ENCODE measurements at regions not wholly inside any gene's neighbourhood (a gene's known extent, or its start where the extent isn't known, plus 50 kb on each side); places are given as distances from the start of the nearest gene placed in this dataset.
"Not testable (repeated sequence)": the region's sequence is repeated elsewhere in the genome, so short reads cannot be mapped to it uniquely, and the experiment has no call there.

DNA sequence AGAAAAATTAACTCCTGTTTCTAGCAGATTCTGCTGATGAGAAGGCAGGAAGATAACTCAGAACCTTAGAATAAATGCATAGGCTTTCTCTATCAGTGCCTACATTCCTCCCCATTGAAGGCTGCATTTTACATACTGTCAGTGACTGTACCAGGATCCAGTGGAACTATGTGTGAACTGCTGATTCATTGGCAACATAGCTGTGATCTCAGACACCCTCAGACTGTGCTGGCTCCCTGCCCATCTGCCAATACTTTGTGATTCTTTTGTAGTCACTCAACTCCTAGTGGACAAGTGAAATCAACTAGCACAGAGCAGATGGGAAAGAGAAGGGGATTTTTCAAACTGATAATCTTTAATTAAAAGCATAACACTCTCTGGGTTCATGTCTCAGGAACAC lies 375.8 kb downstream of the MDFIC start:
- no peak for ATAC-seq (replicated peaks)
- Mint-ChIP-seq H3K36me3 (ENCODE audit: low read depth) (no peaks in the 10 kb centered on the region), H3K27ac (no peak overlapping the region)

DNA sequence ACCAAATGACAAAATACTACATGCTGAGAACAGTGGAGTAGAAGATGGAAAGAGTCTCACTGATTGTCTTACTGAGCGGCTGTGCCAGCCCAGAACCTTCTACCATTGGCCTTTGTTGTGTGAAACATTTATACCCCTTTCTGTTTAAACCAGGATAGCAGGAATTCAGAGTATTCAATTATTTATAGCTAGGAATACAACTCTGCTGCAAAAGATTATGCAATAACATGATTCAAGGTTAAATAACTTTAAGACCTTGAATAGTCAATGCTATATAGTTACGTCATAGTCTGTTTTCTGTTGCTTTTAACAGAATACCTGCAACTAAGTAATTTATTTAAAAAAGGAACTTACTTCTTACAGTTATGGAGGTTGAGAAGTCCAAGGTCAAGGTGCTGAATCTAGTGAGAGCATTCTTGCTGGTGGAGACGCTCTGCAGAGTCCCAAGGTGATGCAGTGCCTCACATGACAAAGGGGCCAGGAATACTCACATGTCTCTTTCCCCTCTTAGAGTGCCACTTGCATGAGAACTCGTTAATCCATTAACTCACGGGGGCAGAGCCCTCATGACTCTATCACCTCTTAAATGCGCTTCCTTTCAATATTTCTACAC lies 371.8 kb downstream of the MDFIC start:
- H3K9me3 Mint-ChIP-seq = peaks cover 4% of the 10 kb centered on the region
- no peak for ATAC-seq (replicated peaks)
- no peaks in the 10 kb centered on the region for H3K36me3 Mint-ChIP-seq (ENCODE audit: low read depth)
- H3K27me3 Mint-ChIP-seq = no peaks in the 10 kb centered on the region
- H3K4me1 Mint-ChIP-seq = no peaks in the 10 kb centered on the region
- H3K27ac Mint-ChIP-seq = no peak overlapping the region
- H3K4me3 Mint-ChIP-seq = no peak overlapping the region

More for the DNA sequence above, 375.8 kb downstream of the MDFIC start:
- Mint-ChIP-seq H3K4me3 (no peak overlapping the region), H3K9me3 (peaks cover 5% of the 10 kb centered on the region), H3K4me1 (no peaks in the 10 kb centered on the region), H3K27me3 (no peaks in the 10 kb centered on the region)

DNA sequence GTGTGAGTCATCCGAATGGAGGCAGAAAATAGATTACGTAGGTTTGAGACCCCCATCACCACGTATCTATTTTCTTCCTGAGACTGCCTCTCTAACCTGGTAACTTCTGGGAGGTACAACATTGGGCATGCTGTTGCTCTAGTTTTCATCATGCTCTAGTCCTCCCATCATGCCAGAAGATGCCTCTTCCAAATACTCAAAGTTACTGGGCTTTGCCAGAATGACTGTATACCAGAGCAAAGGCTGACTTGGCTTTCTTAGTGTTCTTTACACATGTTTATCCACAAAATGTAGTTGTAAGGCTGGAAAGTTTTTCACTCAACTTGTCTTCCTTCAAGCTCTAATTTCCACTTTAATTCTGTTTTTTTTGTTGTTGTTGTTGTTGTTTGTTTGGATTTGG lies 370.5 kb downstream of the MDFIC start:
- Mint-ChIP-seq H3K4me3 (no peak overlapping the region), H3K4me1 (no peaks in the 10 kb centered on the region), H3K36me3 (ENCODE audit: low read depth) (no peaks in the 10 kb centered on the region), H3K27me3 (no peaks in the 10 kb centered on the region), H3K9me3 (peaks cover 4% of the 10 kb centered on the region), H3K27ac (no peak overlapping the region)
- ATAC-seq (replicated peaks) = no peak

DNA sequence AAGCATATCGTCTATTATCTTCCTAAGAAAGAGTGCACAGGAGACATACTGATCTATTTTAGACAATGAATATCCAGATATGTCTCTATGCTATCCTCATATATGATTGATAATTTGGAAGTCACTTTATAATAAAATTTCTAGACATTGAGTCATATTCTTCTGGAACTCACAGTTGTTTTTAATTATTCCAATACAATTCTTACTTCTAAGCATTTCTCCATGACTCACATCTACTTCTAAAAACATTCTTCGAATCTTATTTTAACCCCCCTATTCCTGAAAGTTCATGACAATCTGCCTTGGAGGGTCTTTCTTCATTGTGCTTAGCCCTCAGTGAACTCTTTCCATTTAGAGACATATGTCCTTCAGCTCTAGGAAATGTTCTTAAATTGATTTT lies 368.1 kb downstream of the MDFIC start:
- Mint-ChIP-seq H3K27me3 (no peaks in the 10 kb centered on the region), H3K27ac (no peak overlapping the region), H3K4me3 (no peak overlapping the region), H3K36me3 (ENCODE audit: low read depth) (no peaks in the 10 kb centered on the region), H3K4me1 (no peaks in the 10 kb centered on the region), H3K9me3 (no peaks in the 10 kb centered on the region)
- no peak for ATAC-seq (replicated peaks)

DNA sequence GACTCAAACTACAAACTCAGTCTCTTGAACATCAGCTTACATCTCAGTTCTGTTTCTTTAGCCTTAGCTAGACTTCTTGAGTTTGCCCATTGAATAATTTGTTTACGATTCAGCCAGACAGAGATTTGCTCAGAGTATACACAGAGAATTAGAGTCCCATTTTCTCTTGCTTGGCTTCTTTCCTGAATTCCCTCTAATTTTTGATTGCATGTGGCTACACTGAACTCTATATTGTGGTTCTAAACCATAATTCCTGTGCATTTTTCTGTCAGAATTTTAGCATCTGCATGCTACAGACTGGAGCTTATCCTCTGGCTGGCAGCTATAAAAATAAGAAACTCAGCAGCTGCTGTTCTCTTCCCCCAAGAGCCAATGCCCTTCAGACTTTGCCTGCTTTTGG lies 354.9 kb downstream of the MDFIC start:
- no peak for ATAC-seq (replicated peaks)
- no peak overlapping the region for H3K4me3 Mint-ChIP-seq
- H3K9me3 Mint-ChIP-seq = peaks cover 3% of the 10 kb centered on the region
- no peak overlapping the region for H3K27ac Mint-ChIP-seq
- H3K4me1 Mint-ChIP-seq = no peaks in the 10 kb centered on the region
- H3K36me3 Mint-ChIP-seq (ENCODE audit: low read depth) = no peaks in the 10 kb centered on the region
- no peaks in the 10 kb centered on the region for H3K27me3 Mint-ChIP-seq

DNA sequence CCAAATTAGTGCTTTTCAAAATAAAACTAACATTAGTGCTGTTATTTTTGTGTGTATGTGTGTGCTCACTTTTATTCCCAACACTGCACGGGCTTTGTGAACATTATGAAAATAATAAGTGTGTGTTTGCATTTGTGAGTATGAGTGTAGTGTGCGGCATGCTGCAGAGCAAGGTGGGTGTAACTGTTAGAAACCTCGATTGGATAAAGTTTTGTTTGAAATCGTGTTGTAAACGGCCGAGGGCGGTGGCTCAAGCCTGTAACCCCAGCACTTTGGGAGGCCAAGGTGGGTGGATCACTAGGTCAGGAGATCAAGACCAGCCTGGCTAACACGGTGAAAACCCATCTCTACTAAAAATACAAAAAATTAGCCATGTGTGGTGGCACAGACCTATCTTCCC lies 352.0 kb downstream of the MDFIC start:
- H3K9me3 Mint-ChIP-seq; ATAC-seq (replicated peaks); H3K27me3 Mint-ChIP-seq; H3K27ac Mint-ChIP-seq; H3K4me3 Mint-ChIP-seq; H3K36me3 Mint-ChIP-seq (ENCODE audit: low read depth); H3K4me1 Mint-ChIP-seq: not testable (repeated sequence)

DNA sequence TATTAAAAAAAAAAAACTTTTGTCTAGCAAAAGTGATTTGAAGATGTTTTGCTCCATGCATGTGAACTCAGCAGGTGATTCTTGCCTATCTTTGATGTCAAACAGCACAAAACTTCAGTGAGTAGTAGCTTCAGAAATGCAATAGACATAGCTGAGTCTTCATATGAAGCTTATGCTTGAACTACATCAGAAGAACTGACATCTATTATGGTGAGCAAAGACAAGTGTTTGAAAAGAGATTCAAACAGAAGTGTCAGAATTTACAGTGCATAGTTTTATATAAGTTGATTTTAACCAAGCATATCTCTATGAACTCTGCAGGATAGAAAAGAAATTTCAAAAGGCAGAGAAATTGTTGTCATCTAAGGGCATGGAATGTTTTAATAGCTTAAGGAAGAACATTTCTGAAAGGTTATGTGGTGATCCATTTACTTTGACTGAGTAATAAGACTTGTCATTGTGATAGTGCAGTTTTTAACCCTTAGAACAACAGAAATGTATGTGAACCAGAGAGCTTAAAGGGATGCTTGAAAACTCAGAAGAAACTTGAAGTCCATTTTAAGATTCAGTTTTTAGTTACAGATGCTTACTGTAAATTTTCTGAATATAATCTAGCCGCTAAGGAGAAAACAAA lies 351.4 kb downstream of the MDFIC start:
- no peak overlapping the region for H3K27ac Mint-ChIP-seq
- H3K4me3 Mint-ChIP-seq = no peak overlapping the region
- no peaks in the 10 kb centered on the region for H3K4me1 Mint-ChIP-seq
- H3K27me3 Mint-ChIP-seq = no peaks in the 10 kb centered on the region
- H3K36me3 Mint-ChIP-seq (ENCODE audit: low read depth) = no peaks in the 10 kb centered on the region
- no peak for ATAC-seq (replicated peaks)
- peaks cover 3% of the 10 kb centered on the region for H3K9me3 Mint-ChIP-seq

DNA sequence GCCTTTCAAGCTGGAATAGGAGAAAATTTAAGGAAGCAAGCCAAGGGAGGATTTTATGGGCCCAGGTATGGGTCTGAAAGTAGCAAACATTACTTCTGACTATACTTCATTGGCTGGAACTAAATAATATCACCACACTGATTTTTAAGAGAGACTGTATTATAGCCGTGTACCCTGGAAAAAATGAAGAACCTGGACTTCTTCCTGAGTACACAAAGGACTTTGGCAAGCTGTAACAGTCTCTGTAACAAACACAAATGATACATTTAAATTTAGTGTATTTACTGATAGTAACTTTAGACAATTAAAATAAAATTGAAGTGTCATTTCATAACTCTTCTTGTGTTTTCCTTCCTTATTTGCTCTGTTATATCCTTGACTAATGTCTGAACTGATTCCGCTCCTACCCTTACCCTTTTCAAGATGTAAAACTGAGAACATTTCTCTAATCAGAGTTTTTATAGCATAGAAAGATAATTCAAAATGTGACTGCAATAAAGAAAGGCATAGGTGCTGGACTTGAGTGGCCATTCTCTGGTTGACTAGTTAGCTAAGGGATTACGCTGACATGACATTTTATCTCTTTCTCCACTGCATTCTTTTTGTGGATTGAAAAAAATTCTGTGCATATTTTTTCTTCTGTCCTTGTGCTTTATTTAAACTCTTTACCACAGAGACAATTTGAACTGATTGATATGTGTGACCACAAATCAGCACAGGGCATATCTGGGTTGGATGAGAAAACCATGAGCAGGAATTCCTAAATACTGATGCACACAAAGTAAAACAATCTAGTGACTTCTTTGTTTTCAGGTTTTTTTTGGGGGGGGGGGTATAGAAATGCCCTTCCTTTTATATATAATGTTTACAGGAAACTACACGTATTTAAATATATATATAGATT lies 349.7 kb downstream of the MDFIC start:
- Mint-ChIP-seq H3K4me1 (no peaks in the 10 kb centered on the region), H3K4me3 (no peak overlapping the region), H3K27ac (no peak overlapping the region)

DNA sequence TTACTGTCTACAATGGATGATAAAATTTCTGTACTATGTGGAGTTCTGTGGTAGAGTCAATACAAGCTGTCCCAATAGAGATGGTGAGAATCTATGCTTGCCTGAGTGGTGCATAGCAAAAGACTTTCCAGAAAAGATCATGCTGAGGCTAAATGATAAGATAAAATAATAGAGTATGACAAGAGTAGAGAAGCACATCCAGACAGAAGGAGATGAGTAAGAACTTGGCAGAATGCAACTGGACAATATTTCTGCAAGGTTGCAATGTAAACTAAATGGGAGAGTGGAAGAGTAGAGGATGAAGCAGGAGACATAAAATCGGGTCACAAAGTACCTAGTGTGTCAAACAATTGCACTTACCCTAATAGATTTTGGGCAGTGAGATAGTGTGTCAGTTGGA lies 347.6 kb downstream of the MDFIC start:
- H3K9me3 Mint-ChIP-seq = no peaks in the 10 kb centered on the region
- no peak overlapping the region for H3K4me3 Mint-ChIP-seq
- H3K27ac Mint-ChIP-seq = no peak overlapping the region
- no peak for ATAC-seq (replicated peaks)
- no peaks in the 10 kb centered on the region for H3K4me1 Mint-ChIP-seq
- no peaks in the 10 kb centered on the region for H3K36me3 Mint-ChIP-seq (ENCODE audit: low read depth)
- H3K27me3 Mint-ChIP-seq = no peaks in the 10 kb centered on the region

More for the DNA sequence above, 349.7 kb downstream of the MDFIC start:
- Mint-ChIP-seq H3K9me3 (no peaks in the 10 kb centered on the region), H3K27me3 (no peaks in the 10 kb centered on the region), H3K36me3 (ENCODE audit: low read depth) (no peaks in the 10 kb centered on the region)
- ATAC-seq (replicated peaks) = no peak

DNA sequence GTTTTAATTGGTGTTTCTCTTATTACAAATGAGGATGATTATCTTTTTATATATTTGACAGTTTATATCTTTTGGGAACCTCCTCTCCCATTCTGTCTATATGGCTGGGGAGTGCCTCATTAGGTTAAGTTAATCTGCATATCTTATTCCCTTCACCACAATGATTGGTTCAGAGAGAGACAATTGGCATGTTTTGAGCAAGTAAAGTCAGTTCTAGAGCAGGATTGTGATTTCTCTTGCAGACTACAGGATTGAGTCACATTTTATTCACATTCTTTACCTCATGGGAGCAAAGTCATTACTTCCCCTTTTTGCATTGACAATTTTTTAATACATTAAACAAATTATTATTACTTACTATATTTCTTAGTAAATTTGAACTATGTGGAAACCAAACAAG lies 345.6 kb downstream of the MDFIC start:
- Mint-ChIP-seq H3K4me1 (no peaks in the 10 kb centered on the region), H3K9me3 (no peaks in the 10 kb centered on the region), H3K27ac (no peak overlapping the region), H3K27me3 (no peaks in the 10 kb centered on the region), H3K4me3 (no peak overlapping the region), H3K36me3 (ENCODE audit: low read depth) (no peaks in the 10 kb centered on the region)
- peak; percentile 54 for ATAC-seq (replicated peaks)

DNA sequence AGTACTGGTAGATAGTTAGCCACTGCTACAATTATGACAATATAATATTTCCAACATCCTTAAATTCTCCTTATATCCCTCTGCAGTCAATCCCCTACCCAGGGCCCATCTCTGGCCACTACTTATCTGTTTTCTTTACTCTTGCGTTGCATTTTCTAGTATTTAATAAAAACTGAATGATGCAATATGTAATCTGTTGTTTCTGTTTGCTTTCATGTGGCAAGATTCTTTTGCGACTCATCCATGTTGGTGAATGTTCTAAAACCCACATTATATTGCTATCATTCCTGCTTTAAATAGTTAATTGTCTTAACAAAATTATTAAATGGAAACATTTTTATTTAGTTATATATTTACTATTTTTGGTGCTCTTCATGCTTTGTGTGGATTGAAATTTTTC lies 338.5 kb downstream of the MDFIC start:
- Mint-ChIP-seq H3K4me1 (no peaks in the 10 kb centered on the region), H3K27ac (no peak overlapping the region), H3K4me3 (no peak overlapping the region), H3K36me3 (ENCODE audit: low read depth) (no peaks in the 10 kb centered on the region), H3K9me3 (no peaks in the 10 kb centered on the region), H3K27me3 (no peaks in the 10 kb centered on the region)
- no peak for ATAC-seq (replicated peaks)

DNA sequence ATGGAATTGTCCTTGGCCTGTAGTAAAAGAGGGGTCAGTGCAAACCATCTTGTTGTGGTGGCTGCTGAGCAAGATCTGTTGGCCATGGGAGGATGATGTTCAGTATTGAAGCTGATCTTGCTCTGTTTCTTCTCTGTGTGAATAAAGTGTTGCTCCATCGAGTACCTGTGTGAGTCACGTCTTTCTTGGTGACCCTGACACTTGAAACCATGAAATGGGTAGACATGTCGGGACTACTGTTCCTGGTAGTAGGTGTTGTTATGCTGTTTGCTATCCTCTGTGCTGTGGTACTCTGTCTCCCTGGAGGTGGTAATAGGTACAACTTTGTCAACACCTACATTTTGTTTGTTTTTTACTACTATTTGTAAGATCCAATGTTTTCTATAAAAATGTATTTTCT lies 330.6 kb downstream of the MDFIC start:
- Mint-ChIP-seq H3K9me3 (peaks cover 11% of the 10 kb centered on the region), H3K27me3 (no peaks in the 10 kb centered on the region), H3K4me3 (no peak overlapping the region), H3K36me3 (ENCODE audit: low read depth) (no peaks in the 10 kb centered on the region), H3K4me1 (peaks cover 9% of the 10 kb centered on the region), H3K27ac (no peak overlapping the region)
- no peak for ATAC-seq (replicated peaks)

DNA sequence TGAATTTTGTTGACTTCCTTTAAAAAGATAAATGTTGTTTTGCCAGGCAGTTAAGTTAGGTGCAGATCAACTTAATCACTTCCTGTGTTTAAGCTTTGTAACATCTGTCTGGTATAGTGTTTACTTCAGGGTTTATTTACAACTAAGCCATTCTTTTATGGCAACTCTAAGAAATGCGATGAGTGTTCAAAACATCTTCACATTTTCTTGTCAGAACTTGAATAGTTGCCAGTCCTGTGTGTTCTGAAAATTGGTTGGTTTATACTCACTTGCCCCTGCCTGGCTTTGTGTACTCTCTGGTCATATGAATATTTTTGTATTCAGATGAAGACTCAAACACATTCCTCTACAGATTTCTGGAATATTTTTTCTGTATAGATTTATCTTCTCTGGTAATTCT lies 327.2 kb downstream of the MDFIC start:
- Mint-ChIP-seq H3K4me3 (no peak overlapping the region), H3K27ac (peak overlapping the region; percentile 61), H3K9me3 (peaks cover 15% of the 10 kb centered on the region), H3K27me3 (no peaks in the 10 kb centered on the region), H3K4me1 (peaks cover 9% of the 10 kb centered on the region), H3K36me3 (ENCODE audit: low read depth) (no peaks in the 10 kb centered on the region)
- ATAC-seq (replicated peaks) = no peak

DNA sequence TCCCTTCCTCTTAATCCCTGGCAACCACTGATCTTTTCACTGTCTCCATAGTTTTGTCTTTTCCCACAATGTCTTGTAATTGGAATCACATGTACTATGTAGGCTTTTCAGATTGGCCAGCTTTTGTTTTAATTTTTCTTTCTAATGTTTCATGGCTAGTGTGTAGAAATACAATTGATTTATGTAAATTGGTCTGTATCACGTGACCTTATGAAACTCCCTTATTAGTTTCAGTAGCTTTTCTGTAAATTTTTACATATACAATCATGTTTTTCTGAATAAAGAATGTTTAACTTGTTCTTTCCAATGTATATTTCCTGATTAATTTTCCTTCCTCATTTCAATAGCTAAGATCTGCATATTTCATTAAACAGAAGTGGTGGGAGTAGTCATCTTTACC lies 319.3 kb downstream of the MDFIC start:
- no peaks in the 10 kb centered on the region for H3K27me3 Mint-ChIP-seq
- ATAC-seq (replicated peaks) = no peak

DNA sequence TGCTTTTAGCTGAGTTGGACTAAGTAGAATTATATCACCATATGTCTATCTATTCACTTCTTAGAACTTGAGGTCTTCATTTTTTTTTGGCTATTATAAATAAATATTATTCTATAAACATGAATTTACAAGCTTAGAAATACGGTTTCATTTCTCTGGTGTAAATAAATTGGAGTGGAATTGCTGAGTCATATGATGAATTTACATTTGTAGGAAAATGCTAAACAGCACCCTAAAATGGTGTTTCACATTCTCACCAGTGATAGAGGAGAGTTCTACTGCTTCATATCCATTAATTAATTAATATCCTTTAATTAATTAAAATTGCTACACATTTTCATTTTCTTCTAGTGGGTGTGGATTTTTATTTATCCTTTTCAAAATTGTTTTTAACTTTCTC lies 318.3 kb downstream of the MDFIC start:
- no peak overlapping the region for H3K27ac Mint-ChIP-seq
- ATAC-seq (replicated peaks) = no peak
- H3K4me3 Mint-ChIP-seq = no peak overlapping the region
- peaks cover 9% of the 10 kb centered on the region for H3K9me3 Mint-ChIP-seq
- H3K36me3 Mint-ChIP-seq (ENCODE audit: low read depth) = no peaks in the 10 kb centered on the region
- H3K4me1 Mint-ChIP-seq = no peaks in the 10 kb centered on the region
- H3K27me3 Mint-ChIP-seq = no peaks in the 10 kb centered on the region

More for the DNA sequence above, 319.3 kb downstream of the MDFIC start:
- H3K9me3 Mint-ChIP-seq = peaks cover 6% of the 10 kb centered on the region
- H3K4me1 Mint-ChIP-seq = no peaks in the 10 kb centered on the region
- H3K27ac Mint-ChIP-seq = no peak overlapping the region
- H3K36me3 Mint-ChIP-seq (ENCODE audit: low read depth) = no peaks in the 10 kb centered on the region
- H3K4me3 Mint-ChIP-seq = no peak overlapping the region
